ENCODE measurements at regions not wholly inside any gene's neighbourhood (a gene's known extent, or its start where the extent isn't known, plus 50 kb on each side); places are given as distances from the start of the nearest gene placed in this dataset.

DNA sequence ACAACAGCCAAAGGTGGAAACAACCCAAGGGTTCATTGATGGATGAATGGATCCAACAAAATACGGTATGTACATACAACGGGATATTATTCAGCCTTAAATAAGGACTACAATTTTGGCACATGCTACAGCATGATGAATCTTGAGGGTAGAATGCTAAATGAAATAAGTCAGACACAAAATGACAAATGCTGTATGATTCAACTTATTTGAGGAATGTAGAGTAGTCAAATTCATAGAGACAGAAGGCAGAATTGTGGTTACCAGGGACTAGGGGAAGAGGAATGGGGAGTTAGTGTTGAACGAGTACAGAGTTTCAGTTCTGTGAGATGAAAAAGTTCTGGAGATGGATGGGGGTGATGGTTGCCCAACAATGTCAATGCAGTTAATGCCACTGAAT is 118.0 kb upstream of the PAXBP1 start:
- CTCF ChIA-PET = no interaction called here
- peaks cover 5% of the 10 kb centered on the region for H3K4me1 Mint-ChIP-seq (ENCODE audit: low read depth)
- no peak overlapping the region for H3K4me3 Mint-ChIP-seq
- no peak for DNase-seq
- peaks cover 3% of the 10 kb centered on the region for H3K9me3 Mint-ChIP-seq
- TF ChIP-seq, protein P1, sequence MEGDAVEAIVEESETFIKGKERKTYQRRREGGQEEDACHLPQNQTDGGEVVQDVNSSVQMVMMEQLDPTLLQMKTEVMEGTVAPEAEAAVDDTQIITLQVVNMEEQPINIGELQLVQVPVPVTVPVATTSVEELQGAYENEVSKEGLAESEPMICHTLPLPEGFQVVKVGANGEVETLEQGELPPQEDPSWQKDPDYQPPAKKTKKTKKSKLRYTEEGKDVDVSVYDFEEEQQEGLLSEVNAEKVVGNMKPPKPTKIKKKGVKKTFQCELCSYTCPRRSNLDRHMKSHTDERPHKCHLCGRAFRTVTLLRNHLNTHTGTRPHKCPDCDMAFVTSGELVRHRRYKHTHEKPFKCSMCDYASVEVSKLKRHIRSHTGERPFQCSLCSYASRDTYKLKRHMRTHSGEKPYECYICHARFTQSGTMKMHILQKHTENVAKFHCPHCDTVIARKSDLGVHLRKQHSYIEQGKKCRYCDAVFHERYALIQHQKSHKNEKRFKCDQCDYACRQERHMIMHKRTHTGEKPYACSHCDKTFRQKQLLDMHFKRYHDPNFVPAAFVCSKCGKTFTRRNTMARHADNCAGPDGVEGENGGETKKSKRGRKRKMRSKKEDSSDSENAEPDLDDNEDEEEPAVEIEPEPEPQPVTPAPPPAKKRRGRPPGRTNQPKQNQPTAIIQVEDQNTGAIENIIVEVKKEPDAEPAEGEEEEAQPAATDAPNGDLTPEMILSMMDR (IDR thresholded peaks at IDR 0.05) = no peak
- POLR2A ChIA-PET = no interaction called here
- H3K27me3 Mint-ChIP-seq = peaks cover 2% of the 10 kb centered on the region
- no peaks in the 10 kb centered on the region for H3K36me3 Mint-ChIP-seq (ENCODE audit: low read depth)
- intact Hi-C loops (cut with micrococcal nuclease) = no loop called here
- ATAC-seq = no peak
- no peak overlapping the region for H3K27ac Mint-ChIP-seq

DNA sequence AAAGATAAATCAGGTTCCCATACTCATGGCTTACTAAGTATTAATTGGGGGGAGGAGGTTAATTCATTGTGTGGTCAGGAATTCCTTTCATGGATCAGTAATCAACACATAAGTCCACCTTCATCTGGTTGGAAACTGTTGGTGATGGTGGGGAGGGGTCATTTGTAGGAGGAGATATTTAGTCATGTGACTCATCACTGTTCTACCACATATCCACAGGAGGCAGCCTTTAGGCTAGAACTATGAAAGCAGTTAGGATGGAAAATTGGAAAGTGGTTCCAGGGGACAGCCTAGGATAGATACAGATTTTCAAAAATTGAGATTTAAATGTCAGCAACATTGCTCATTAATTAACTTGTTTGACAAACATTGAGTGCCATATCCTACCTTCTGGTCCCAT is 122.8 kb upstream of the PAXBP1 start:
- Mint-ChIP-seq H3K36me3 (ENCODE audit: low read depth) (no peaks in the 10 kb centered on the region), H3K4me1 (ENCODE audit: low read depth) (no peaks in the 10 kb centered on the region), H3K27me3 (peaks cover 2% of the 10 kb centered on the region), H3K9me3 (peaks cover 11% of the 10 kb centered on the region), H3K27ac (no peak overlapping the region), H3K4me3 (no peak overlapping the region)
- no peak for ATAC-seq
- POLR2A ChIA-PET = no interaction called here
- TF ChIP-seq, protein P1 (IDR thresholded peaks at IDR 0.05) = no peak
- no peak for DNase-seq
- intact Hi-C loops (cut with micrococcal nuclease) = no loop called here
- CTCF ChIA-PET = no interaction called here

- ATAC-seq (no peak), DNase-seq (no peak)
- no peaks in the 10 kb centered on the region for H3K4me1 Mint-ChIP-seq (ENCODE audit: low read depth)
- peaks cover 1% of the 10 kb centered on the region for H3K27me3 Mint-ChIP-seq
- ChIA-PET CTCF (no interaction called here), POLR2A (no interaction called here)
- H3K27ac Mint-ChIP-seq = no peak overlapping the region
- TF ChIP-seq, protein P1 (IDR thresholded peaks at IDR 0.05) = no peak
- H3K9me3 Mint-ChIP-seq = no peaks in the 10 kb centered on the region
- intact Hi-C loops (cut with micrococcal nuclease) = no loop called here
- H3K4me3 Mint-ChIP-seq = no peak overlapping the region
- H3K36me3 Mint-ChIP-seq (ENCODE audit: low read depth) = no peaks in the 10 kb centered on the region
Observed at GRCh38 chr21:32900814-32901213, 124.9 kb upstream of the OLIG2 start.

DNA sequence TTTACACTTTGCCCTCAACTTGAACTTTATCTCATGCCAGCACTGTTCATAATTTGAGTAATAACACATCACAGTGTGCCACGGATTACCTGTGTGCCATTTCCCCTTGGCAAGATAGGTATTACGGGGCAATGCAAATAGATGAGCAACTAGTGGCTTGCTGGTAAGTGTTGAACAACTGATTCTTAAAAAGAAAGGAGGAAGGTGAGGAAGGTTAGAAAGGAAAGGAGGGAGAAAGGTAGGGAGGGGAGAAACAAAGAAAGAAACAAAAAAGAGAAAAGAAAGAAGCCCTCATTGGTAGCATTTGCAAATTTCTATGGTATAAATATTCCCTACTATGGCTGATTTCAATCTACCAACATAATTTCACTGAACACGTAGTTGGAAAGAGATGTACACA is 118.2 kb upstream of the OLIG2 start:
- ChIA-PET CTCF (interaction anchor here (1.4 kb wide), 1 partner anchor 10 kb away, joined by 3 read pairs; no protein-coding TSS in a partner anchor), POLR2A (no interaction called here)
- intact Hi-C loops (cut with micrococcal nuclease) = no loop called here
- H3K36me3 Mint-ChIP-seq (ENCODE audit: low read depth) = no peaks in the 10 kb centered on the region
- no peaks in the 10 kb centered on the region for H3K9me3 Mint-ChIP-seq
- DNase-seq (no peak), ATAC-seq (no peak)
- H3K27ac Mint-ChIP-seq = no peak overlapping the region
- TF ChIP-seq, protein P1 (IDR thresholded peaks at IDR 0.05) = no peak
- no peaks in the 10 kb centered on the region for H3K27me3 Mint-ChIP-seq
- no peak overlapping the region for H3K4me3 Mint-ChIP-seq
- H3K4me1 Mint-ChIP-seq (ENCODE audit: low read depth) = no peaks in the 10 kb centered on the region

GRCh38 chr21:32908534-32908933 is 117.2 kb upstream of the OLIG2 start:
- POLR2A ChIA-PET = no interaction called here

More at GRCh38 chr21:32908534-32908933, 117.2 kb upstream of the OLIG2 start:
- Mint-ChIP-seq H3K27ac (no peak overlapping the region), H3K4me1 (ENCODE audit: low read depth) (peaks cover under 1% of the 10 kb centered on the region), H3K9me3 (no peaks in the 10 kb centered on the region), H3K36me3 (ENCODE audit: low read depth) (no peaks in the 10 kb centered on the region), H3K4me3 (no peak overlapping the region), H3K27me3 (no peaks in the 10 kb centered on the region)
- CTCF ChIA-PET = interaction anchor here (0.7 to 4.2 kb wide), 2 partner anchors 13 to 32 kb away, joined by 3 to 17 read pairs; no protein-coding TSS in a partner anchor
- DNase-seq = no peak
- intact Hi-C loops (cut with micrococcal nuclease) = no loop called here
- TF ChIP-seq, protein P1 (IDR thresholded peaks at IDR 0.05) = no peak
- ATAC-seq = no peak
